HEK293T (cell line): ENCODE measurements at regions not wholly inside any gene's neighbourhood (a gene's known extent, or its start where the extent isn't known, plus 50 kb on each side); places are given as distances from the start of the nearest gene placed in this dataset.

Source experiments
- ARNT ChIP-seq: fragments of 450-650 bp; IDR thresholded peaks from 2 replicates; pipeline ENCODE4 v1.6.1; 2017; ENCODE audit warnings: mild to moderate bottlenecking
- BHLHE40 ChIP-seq: fragments of 450-650 bp; IDR thresholded peaks from 2 replicates; pipeline ENCODE4 v1.6.1; 2016; ENCODE audit warnings: mild to moderate bottlenecking, moderate library complexity, borderline replicate concordance
- CTBP1 ChIP-seq: fragments of 450-650 bp; IDR thresholded peaks from 2 replicates; pipeline ENCODE4 v1.6.1; 2016; ENCODE audit warnings: borderline replicate concordance
- ELF4 ChIP-seq: fragments of 450-650 bp; IDR thresholded peaks from 2 replicates; pipeline ENCODE4 v1.6.1; 2017; ENCODE audit warnings: antibody characterized with exemption
- FOXK2 ChIP-seq: fragments of 450-650 bp; IDR thresholded peaks from 2 replicates; pipeline ENCODE4 v1.6.1; 2016; ENCODE audit warnings: mild to moderate bottlenecking
- FOXM1 ChIP-seq: fragments of 450-650 bp; IDR thresholded peaks from 2 replicates; pipeline ENCODE4 v1.6.1; 2017; ENCODE audit warnings: mild to moderate bottlenecking, borderline replicate concordance
- HDGF ChIP-seq: fragments of 450-650 bp; IDR thresholded peaks from 2 replicates; pipeline ENCODE4 v1.6.1; 2017; ENCODE audit warnings: antibody characterized with exemption, borderline replicate concordance
- L3MBTL2 ChIP-seq: fragments of 450-650 bp; conservative IDR thresholded peaks from 2 replicates; pipeline ENCODE4 v1.6.1; 2016; ENCODE audit warnings: mild to moderate bottlenecking
- NFRKB ChIP-seq: fragments of 450-650 bp; IDR thresholded peaks from 2 replicates; pipeline ENCODE4 v1.6.1; 2016; ENCODE audit warnings: mild to moderate bottlenecking, moderate library complexity
- SP1 ChIP-seq: fragments of 450-650 bp; IDR thresholded peaks from 2 replicates; pipeline ENCODE4 v1.6.1; 2017
- SUZ12 ChIP-seq: fragments of 450-650 bp; IDR thresholded peaks from 2 replicates; pipeline ENCODE4 v1.6.1; 2016; ENCODE audit warnings: mild to moderate bottlenecking
- TARDBP ChIP-seq: fragments of 450-650 bp; IDR thresholded peaks from 2 replicates; pipeline ENCODE4 v1.6.1; 2016
- ZNF384 ChIP-seq: fragments of 450-650 bp; IDR thresholded peaks from 2 replicates; pipeline ENCODE4 v1.6.1; 2016
- TF ChIP-seq, protein P1 (sequence below): fragments of 450-650 bp; IDR thresholded peaks from 2 replicates; pipeline ENCODE4 v1.6.1; 2016

- TF ChIP-seq SUZ12 (no peak), SP1 (no peak), FOXM1 (no peak), ARNT (no peak), L3MBTL2 (no peak), BHLHE40 (no peak), CTBP1 (no peak), ZNF384 (no peak), ELF4 (no peak), FOXK2 (no peak), HDGF (no peak), TARDBP (no peak), NFRKB (no peak)
- TF ChIP-seq, protein P1, sequence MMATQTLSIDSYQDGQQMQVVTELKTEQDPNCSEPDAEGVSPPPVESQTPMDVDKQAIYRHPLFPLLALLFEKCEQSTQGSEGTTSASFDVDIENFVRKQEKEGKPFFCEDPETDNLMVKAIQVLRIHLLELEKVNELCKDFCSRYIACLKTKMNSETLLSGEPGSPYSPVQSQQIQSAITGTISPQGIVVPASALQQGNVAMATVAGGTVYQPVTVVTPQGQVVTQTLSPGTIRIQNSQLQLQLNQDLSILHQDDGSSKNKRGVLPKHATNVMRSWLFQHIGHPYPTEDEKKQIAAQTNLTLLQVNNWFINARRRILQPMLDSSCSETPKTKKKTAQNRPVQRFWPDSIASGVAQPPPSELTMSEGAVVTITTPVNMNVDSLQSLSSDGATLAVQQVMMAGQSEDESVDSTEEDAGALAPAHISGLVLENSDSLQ: no peak
Observed at GRCh38 chr4:20046931-20047677, 204.6 kb upstream of the SLIT2 start.
